Heart left ventricle (tissue), 16 donors: ENCODE measurements at regions not wholly inside any gene's neighbourhood (a gene's known extent, or its start where the extent isn't known, plus 50 kb on each side); places are given as distances from the start of the nearest gene placed in this dataset.
"Not testable (repeated sequence)": the region's sequence is repeated elsewhere in the genome, so short reads cannot be mapped to it uniquely, and the experiment has no call there.

Source experiments
- ATAC-seq, 4 donors: fragments of 200-7000 bp; cut with Tn5 transposase; one replicate each; pipeline ENCODE4 v1.9.1; 2020 to 2022; ENCODE audit warnings: moderate library complexity in 4 of 4, mild to moderate bottlenecking in 3 of 4, moderate number of reproducible peaks in 1 of 4
- DNase-seq, 5 donors: peaks; one replicate each; pipeline ENCODE4 v3.0.0-alpha.2; 2020
- H3K27ac ChIP-seq, 12 donors: fragments of 200-600 bp; sonication (generic) in 4 of 12; one replicate each; pipeline versions ENCODE4 v1.5.0 to v1.8.0; 2016 to 2022; ENCODE audit warnings: mild to moderate bottlenecking in 2 of 12
- H3K27me3 ChIP-seq, 9 donors: fragments of 200-600 bp; sonication (generic) in 2 of 9; one replicate each; pipeline versions ENCODE4 v1.5.1 to v1.8.0; 2016 to 2022; ENCODE audit warnings: mild to moderate bottlenecking in 3 of 9
- H3K36me3 ChIP-seq, 9 donors: fragments of 200-600 bp; sonication (generic) in 2 of 9; one replicate each; pipeline versions ENCODE4 v1.5.0 to v1.8.0; 2018 to 2022; ENCODE audit warnings: mild to moderate bottlenecking in 2 of 9
- H3K4me1 ChIP-seq, 12 donors: fragments of 200-600 bp; sonication (generic) in 4 of 12; one replicate each; pipeline versions ENCODE4 v1.5.0 to v1.8.0; 2016 to 2022; ENCODE audit warnings: mild to moderate bottlenecking in 3 of 12
- H3K4me3 ChIP-seq, 12 donors: fragments of 200-600 bp; sonication (generic) in 4 of 12; one replicate each; pipeline versions ENCODE4 v1.5.0 to v1.8.0; 2017 to 2022; ENCODE audit warnings: mild to moderate bottlenecking in 9 of 12, moderate library complexity in 4 of 12
- H3K9me3 ChIP-seq, 12 donors: fragments of 200-600 bp; sonication (generic) in 4 of 12; one replicate each; pipeline versions ENCODE4 v1.5.0 to v1.8.0; 2016 to 2022; ENCODE audit warnings: mild to moderate bottlenecking in 1 of 12
- CTCF ChIP-seq, 12 donors: fragments of 200-600 bp; sonication (generic) in 4 of 12; IDR thresholded peaks; one replicate each; pipeline versions ENCODE4 v1.5.0 to v1.8.0; 2018 to 2022; ENCODE audit warnings: antibody characterized with exemption in 12 of 12, mild to moderate bottlenecking in 5 of 12
- POLR2A ChIP-seq, 2 donors: fragments of 450-650 bp; IDR thresholded peaks; one replicate each; pipeline ENCODE4 v1.6.1; 2017; ENCODE audit warnings: antibody characterized with exemption in 2 of 2, mild to moderate bottlenecking in 2 of 2, moderate library complexity in 2 of 2
- WGBS, 4 donors: extraction: QIAGEN DNeasy Blood & Tissue Kit in 2 of 4; methylation state at CpG; one replicate each; pipeline versions ENCODE4 v1.1.5 to v1.1.7; 2013 to 2018; 5-methylcytosine and 5-hydroxymethylcytosine counted together
- intact Hi-C, 10 donors: fragments of 100-400 bp; cut with DNase I; formaldehyde crosslinking; loops; one replicate each; pipeline versions ENCODE4 v1.11.1 to v1.14.2; 2022
- donor health status: ischemic (EF 13 %, LVEDD 7.1; RV severe dilation, severe dysfunction).
- donor health status: healthy with polysubstance abuse.
- donor health status: DM: no; HTN: yes; CAD: no.
- donor health status: DM: no; HTN: no; CAD: no.
- donor health status: ischemic (EF 25% LVEDD 6.9; RV normal size, moderate dysfunction).
- donor health status: ischemic (EF 25% LVEDD 5.7; RV mildly dilated, moderate dysfunction).
- donor health status: healthy.
- donor health status: DM: yes; HTN: yes; CAD: no.
- donor health status: ischemic (EF 35%, LVEDD 5.7; RV mildly dilated, moderate dysfunction).
- donor health status: nonischemic (EF 11% LVEDD 7.7; RV severe dilation, severe dysfunction).
- donor health status: DM: yes; HTN: yes; CAD: no.
- donor health status: PGD.
- donor health status: ischemic (EF 29% LVEDD 5.4; RV normal size, mild dysfunction).
- donor health status: nonischemic (EF 23%, LVEDD 6.1; RV moderate dilation, normal function).

DNA sequence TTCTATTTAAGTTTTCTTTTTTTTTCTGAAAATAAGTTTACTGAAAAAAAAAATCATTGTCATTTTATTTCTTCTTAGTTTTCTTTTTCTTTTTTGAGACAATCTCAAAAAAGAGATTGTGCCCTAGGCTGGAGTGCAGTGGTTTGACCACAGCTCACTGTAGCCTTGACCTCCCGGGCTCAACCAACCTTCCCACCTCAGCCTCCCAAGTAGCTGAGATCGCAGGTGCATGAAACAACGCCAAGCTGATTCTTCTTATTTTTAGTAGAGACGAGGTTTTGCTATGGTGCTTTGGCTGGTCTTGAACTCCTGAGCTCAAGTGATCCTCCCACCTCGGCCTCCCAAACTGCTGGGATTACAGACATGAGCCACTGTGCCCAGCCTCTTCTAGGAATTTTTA lies 65.7 kb upstream of the OSTN start:
- Histone ChIP-seq H3K4me1 (no peaks in the 10 kb centered on the region), H3K36me3 (no peaks in the 10 kb centered on the region), H3K9me3 (no peaks in the 10 kb centered on the region), H3K27me3 (no peaks in the 10 kb centered on the region), H3K4me3 (no peak overlapping the region), H3K27ac (no peak overlapping the region)
- DNase-seq (no peak), ATAC-seq (no peak)
- TF ChIP-seq CTCF (IDR thresholded peaks at IDR 0.05), result no peak
- TF ChIP-seq POLR2A (IDR thresholded peaks at IDR 0.05), result no peak
- 90 to 95% (median 95%) methylated on average over 5 of the region's 5 CpGs for whole genome bisulfite sequencing, 4 donors
- intact Hi-C loops, result loop anchor here in 1 of 10 donors (10.0 kb wide), 1 partner anchor 251 kb away; no protein-coding TSS in a partner anchor

- no peak for ATAC-seq
- TF ChIP-seq POLR2A (IDR thresholded peaks at IDR 0.05) (no peak), CTCF (IDR thresholded peaks at IDR 0.05) (no peak)
- Histone ChIP-seq H3K27ac (no peak overlapping the region), H3K36me3 (no peaks in the 10 kb centered on the region), H3K4me3 (no peak overlapping the region), H3K4me1 (no peaks in the 10 kb centered on the region), H3K9me3 (no peaks in the 10 kb centered on the region), H3K27me3 (no peaks in the 10 kb centered on the region)
- intact Hi-C loops, result loop anchor here in 1 of 10 donors (10.0 kb wide), 1 partner anchor 253 kb away; no protein-coding TSS in a partner anchor
- 81 to 98% (median 96%) methylated on average over 4 of the region's 4 CpGs for WGBS, 4 donors
- DNase-seq, result no peak
Observed at GRCh38 chr3:191131305-191131704, 67.7 kb upstream of the OSTN start.

DNA sequence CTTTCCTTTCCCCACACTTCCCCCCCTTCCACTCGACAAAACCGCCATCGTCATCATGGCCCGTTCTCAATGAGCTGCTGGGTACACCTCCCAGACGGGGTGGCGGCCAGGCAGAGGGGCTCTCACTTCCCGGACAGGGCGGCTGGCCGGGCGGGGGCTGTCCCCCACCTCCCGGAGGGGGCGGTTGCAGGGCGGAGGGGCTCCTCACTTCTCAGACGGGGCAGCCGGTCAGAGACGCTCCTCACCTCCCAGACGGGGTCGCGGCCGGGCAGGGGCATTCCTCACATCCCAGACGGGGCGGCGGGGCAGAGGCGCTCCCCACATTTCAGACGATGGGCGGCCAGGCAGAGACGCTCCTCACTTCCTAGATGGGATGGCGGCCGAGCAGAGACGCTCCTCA lies 74.2 kb upstream of the OSTN start:
- H3K9me3 ChIP-seq, H3K36me3 ChIP-seq, H3K4me1 ChIP-seq, H3K4me3 ChIP-seq, H3K27ac ChIP-seq, DNase-seq, ATAC-seq, intact Hi-C loops, H3K27me3 ChIP-seq: not testable (repeated sequence)
- 93 to 98% (median 95%) methylated on average over 10 to 25 of the region's 30 CpGs for WGBS, 4 donors

- Histone ChIP-seq H3K4me1 (no peaks in the 10 kb centered on the region), H3K4me3 (no peak overlapping the region), H3K27me3 (no peaks in the 10 kb centered on the region), H3K36me3 (no peaks in the 10 kb centered on the region), H3K27ac (no peak overlapping the region), H3K9me3 (no peaks in the 10 kb centered on the region)
- TF ChIP-seq POLR2A (IDR thresholded peaks at IDR 0.05) (no peak), CTCF (IDR thresholded peaks at IDR 0.05) (no peak)
- DNase-seq (no peak), ATAC-seq (no peak)
- WGBS, 4 donors, result 40 to 53% (median 46%) methylated on average over 2 of the region's 2 CpGs
- intact Hi-C loops, result no loop called here
Observed at GRCh38 chr3:191123946-191124345, 75.1 kb upstream of the OSTN start.

- Histone ChIP-seq H3K27ac (no peak overlapping the region), H3K4me3 (no peak overlapping the region), H3K4me1 (no peaks in the 10 kb centered on the region), H3K27me3 (no peaks in the 10 kb centered on the region), H3K36me3 (no peaks in the 10 kb centered on the region), H3K9me3 (no peaks in the 10 kb centered on the region)
- no peak for TF ChIP-seq POLR2A (IDR thresholded peaks at IDR 0.05)
- no peak for TF ChIP-seq CTCF (IDR thresholded peaks at IDR 0.05)
- ATAC-seq (no peak), DNase-seq (no peak)
- intact Hi-C loops, result no loop called here
Observed at GRCh38 chr3:191123231-191123630, 75.8 kb upstream of the OSTN start.
